Endothelial cell of umbilical vein (primary cell): ENCODE measurements at regions not wholly inside any gene's neighbourhood (a gene's known extent, or its start where the extent isn't known, plus 50 kb on each side); places are given as distances from the start of the nearest gene placed in this dataset.

ENCODE experiments used
- BruUV-seq: library from RNA; stranded (reverse); fragments of 400-500 nt; replicated peaks from 2 replicates; lab custom pipeline; 2021; lab: Mats Ljungman, UMichigan
- CTCF ChIA-PET: fragments of 300-600, 350-600 bp; sonication (Branson Sonifier 250); formaldehyde crosslinking; loops from one replicate; lab custom pipeline; 2021; ENCODE audit warnings: antibody characterized with exemption, inconsistent platforms; lab: Charles Lee
- POLR2A ChIA-PET: fragments of 300-600, 350-600 bp; sonication (Branson Sonifier 250); formaldehyde crosslinking; loops from one replicate; lab custom pipeline; 2021; ENCODE audit warnings: antibody characterized with exemption, inconsistent platforms; lab: Charles Lee
- DNase-seq: peaks from one replicate; pipeline ENCODE4 v3.0.0-alpha.2; 2011; ENCODE audit warnings: low read depth, low spot score
- FAIRE-seq: peaks from 2 replicates; lab custom pipeline; 2011; peaks lifted over from hg19 to GRCh38; lab: Jason Lieb, UNC
- H2AFZ ChIP-seq: 2 replicates; pipeline ENCODE4 v1.6.0; 2012; ENCODE audit warnings: low read depth, low read length, control low read depth, inconsistent platforms
- H3K27ac ChIP-seq: 2 replicates; pipeline ENCODE4 v1.5.1; 2011; ENCODE audit warnings: low read depth, mild to moderate bottlenecking, control low read depth, low read length, moderate library complexity; ENCODE audit not compliant: insufficient read depth
- H3K27me3 ChIP-seq, 2 experiments: 2 replicates each; pipeline versions ENCODE4 v1.6.0 to v1.6.1; 2011; ENCODE audit warnings: low read length in 2 of 2, mixed read lengths in 1 of 2; ENCODE audit not compliant: control insufficient read depth in 2 of 2, insufficient read depth in 2 of 2
- H3K36me3 ChIP-seq, 2 experiments: 2 replicates in 1 of 2; 3 replicates in 1 of 2; pipeline ENCODE4 v1.5.1; 2011; ENCODE audit warnings: low read length in 2 of 2, mild to moderate bottlenecking in 1 of 2, moderate library complexity in 1 of 2; ENCODE audit not compliant: control insufficient read depth in 2 of 2, insufficient read depth in 2 of 2; ENCODE audit errors: extremely low read depth in 1 of 2
- H3K4me1 ChIP-seq: 3 replicates; pipeline ENCODE4 v1.5.1; 2011; ENCODE audit warnings: mild to moderate bottlenecking, low read length; ENCODE audit not compliant: control insufficient read depth, insufficient read depth; ENCODE audit errors: extremely low read depth
- H3K4me2 ChIP-seq: 2 replicates; pipeline ENCODE4 v1.6.1; 2011; ENCODE audit warnings: low read length, control low read depth, mixed read lengths; ENCODE audit not compliant: insufficient read depth
- H3K4me3 ChIP-seq, 3 experiments: fragments of 200-600 bp in 1 of 3; sonication (generic), shearing (Covaris generic) in 1 of 3; replicated peaks in 1 of 3; 2 replicates each; pipeline ENCODE4 v1.5.1; 2011 to 2016; ENCODE audit warnings: control low read depth in 3 of 3, low read length in 3 of 3, mild to moderate bottlenecking in 2 of 3, inconsistent platforms in 1 of 3, low read depth in 1 of 3, moderate library complexity in 1 of 3; ENCODE audit not compliant: insufficient read depth in 1 of 3
- H3K79me2 ChIP-seq: 2 replicates; pipeline ENCODE4 v1.6.0; 2012; ENCODE audit warnings: low read length, inconsistent platforms; ENCODE audit not compliant: control insufficient read depth, insufficient read depth
- H3K9ac ChIP-seq: replicated peaks from 2 replicates; pipeline ENCODE3; 2011; ENCODE audit warnings: low read length, control low read depth; ENCODE audit not compliant: insufficient read depth; ENCODE audit errors: extremely low read depth
- H3K9me1 ChIP-seq: replicated peaks from 3 replicates; pipeline ENCODE4 v1.6.0; 2011; ENCODE audit warnings: mild to moderate bottlenecking, low read length; ENCODE audit not compliant: control insufficient read depth, insufficient read depth; ENCODE audit errors: extremely low read depth
- H3K9me3 ChIP-seq: replicated peaks from 2 replicates; pipeline ENCODE4 v1.5.1; 2012; ENCODE audit warnings: low read length, inconsistent platforms; ENCODE audit not compliant: control insufficient read depth, insufficient read depth
- H4K20me1 ChIP-seq: replicated peaks from 2 replicates; pipeline ENCODE3; 2011; ENCODE audit warnings: mild to moderate bottlenecking, low read length; ENCODE audit not compliant: control insufficient read depth, insufficient read depth; ENCODE audit errors: extremely low read depth
- CTCF ChIP-seq, 2 donors: IDR thresholded peaks; 1 replicate in 1 of 2; 2 replicates in 1 of 2; pipeline ENCODE4 v1.5.1; 2011; ENCODE audit warnings: low read length in 2 of 2, mild to moderate bottlenecking in 2 of 2, moderate library complexity in 2 of 2, control low read depth in 1 of 2, inconsistent platforms in 1 of 2, low read depth in 1 of 2; ENCODE audit not compliant: insufficient read depth in 1 of 2; ENCODE audit errors: extremely low read depth in 1 of 2
- FOS ChIP-seq: IDR thresholded peaks from 2 replicates; pipeline ENCODE4 v1.6.1; 2011; ENCODE audit warnings: mild to moderate bottlenecking, low read length, moderate library complexity, borderline replicate concordance; ENCODE audit not compliant: insufficient read depth
- GATA2 ChIP-seq: IDR thresholded peaks from 2 replicates; pipeline ENCODE4 v1.7.0; 2011; ENCODE audit warnings: low read depth, mild to moderate bottlenecking, moderate library complexity, mixed read lengths, low read length; ENCODE audit not compliant: insufficient read length, insufficient read depth
- JUN ChIP-seq: IDR thresholded peaks from 2 replicates; pipeline ENCODE4 v1.6.1; 2011; ENCODE audit warnings: borderline replicate concordance, low read depth; ENCODE audit not compliant: insufficient read length, insufficient read depth
- POLR2A ChIP-seq: IDR thresholded peaks from 2 replicates; pipeline ENCODE4 v1.6.1; 2012; ENCODE audit warnings: low read depth, mild to moderate bottlenecking, control low read depth, low read length
- POLR2AphosphoS5 ChIP-seq: IDR thresholded peaks from 2 replicates; pipeline ENCODE4 v1.6.1; 2012; ENCODE audit warnings: low read depth, mild to moderate bottlenecking, control low read depth, low read length, moderate library complexity; ENCODE audit not compliant: insufficient read depth
- dilution Hi-C: fragments of 300-500 bp; cut with MboI; formaldehyde crosslinking; loops from one replicate; pipeline ENCODE4 v1.15.0; 2019; ENCODE audit warnings: low sequenced_read_pairs; ENCODE audit not compliant: extremely low pct_ligation_motif_present
- intact Hi-C: fragments of 100-400 bp; cut with micrococcal nuclease; formaldehyde crosslinking; loops from one replicate; pipeline ENCODE4 v1.10.0; 2022
- TF ChIP-seq, protein P1 (sequence below): IDR thresholded peaks from 2 replicates; pipeline ENCODE4 v1.6.1; 2011; ENCODE audit not compliant: insufficient read depth, insufficient read length

DNA sequence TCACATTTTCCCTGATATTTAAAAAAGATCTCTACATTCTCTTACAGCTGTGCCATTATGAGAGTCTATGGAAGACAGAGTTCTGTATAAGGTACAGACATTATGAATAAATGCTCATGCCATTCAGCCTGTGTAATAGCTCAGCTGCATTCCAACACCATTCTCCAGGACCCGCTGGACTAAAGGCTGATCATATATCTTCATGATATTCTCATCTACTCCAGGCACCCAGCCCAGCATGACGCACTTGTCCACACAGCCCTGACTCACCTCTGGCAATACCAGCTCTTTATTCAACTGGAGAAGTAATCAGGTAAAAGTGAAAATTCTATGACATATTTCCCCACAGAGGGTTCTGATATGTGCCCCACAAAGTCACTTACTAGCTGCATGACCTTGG is 437.5 kb upstream of the FGF16 start:
- no peak for DNase-seq
- TF ChIP-seq JUN (no peak), GATA2 (no peak), POLR2A (no peak), CTCF (IDR thresholded peaks at IDR 0.05; ENCODE audit: extremely low read depth in 1 of 2, insufficient read depth in 1 of 2, low read depth in 1 of 2, low read length in 2 of 2) (no peak), POLR2AphosphoS5 (no peak), FOS (no peak)
- TF ChIP-seq, protein P1, sequence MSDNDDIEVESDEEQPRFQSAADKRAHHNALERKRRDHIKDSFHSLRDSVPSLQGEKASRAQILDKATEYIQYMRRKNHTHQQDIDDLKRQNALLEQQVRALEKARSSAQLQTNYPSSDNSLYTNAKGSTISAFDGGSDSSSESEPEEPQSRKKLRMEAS = no peak
- H3K9ac ChIP-seq = no peak overlapping the region
- H3K4me2 ChIP-seq = no peak overlapping the region
- ChIA-PET CTCF (no interaction called here), POLR2A (no interaction called here)
- no peaks in the 10 kb centered on the region for H3K27me3 ChIP-seq
- dilution Hi-C loops (no loop called here), intact Hi-C loops (no loop called here)
- no peak for FAIRE-seq
- no peak overlapping the region for H2AFZ ChIP-seq
- no peaks in the 10 kb centered on the region for H3K36me3 ChIP-seq
- H3K27ac ChIP-seq = no peak overlapping the region
- BruUV-seq = no TSS peak
- H3K4me3 ChIP-seq = no peak overlapping the region
- H3K9me1 ChIP-seq = no peaks in the 10 kb centered on the region
- H3K79me2 ChIP-seq = no peaks in the 10 kb centered on the region
- no peaks in the 10 kb centered on the region for H3K9me3 ChIP-seq
- no peaks in the 10 kb centered on the region for H3K4me1 ChIP-seq
- no peaks in the 10 kb centered on the region for H4K20me1 ChIP-seq
